ENCODE measurements at regions not wholly inside any gene's neighbourhood (a gene's known extent, or its start where the extent isn't known, plus 50 kb on each side); places are given as distances from the start of the nearest gene placed in this dataset.

- DNase-seq (ENCODE audit: low read depth, low spot score): no peak
- Histone ChIP-seq H3K4me3 (no peak overlapping the region), H3K27ac (no peak overlapping the region), H3K9ac (ENCODE audit: insufficient read length) (no peak overlapping the region), H3K9me3 (ENCODE audit: low read depth, low read length) (no peaks in the 10 kb centered on the region), H3K36me3 (ENCODE audit: insufficient read depth, low read length) (no peaks in the 10 kb centered on the region)
- TF ChIP-seq FOXP2 (optimal IDR thresholded peaks at IDR 0.05; ENCODE audit: control extremely low read depth, extremely low read length, insufficient read depth): no peak
- no peak for TF ChIP-seq EZH2 (IDR thresholded peaks at IDR 0.05)
- TF ChIP-seq POLR2AphosphoS5 (IDR thresholded peaks at IDR 0.05; ENCODE audit: borderline replicate concordance, low read depth, low read length): no peak
Observed at GRCh38 chr6:144853603-144854002, 568.5 kb downstream of the UTRN start.

GRCh38 chr6:144854654-144855053 is 569.5 kb downstream of the UTRN start:
- DNase-seq (ENCODE audit: low read depth, low spot score): no peak
- TF ChIP-seq EZH2 (IDR thresholded peaks at IDR 0.05) (no peak), POLR2AphosphoS5 (IDR thresholded peaks at IDR 0.05; ENCODE audit: borderline replicate concordance, low read depth, low read length) (no peak), FOXP2 (optimal IDR thresholded peaks at IDR 0.05; ENCODE audit: control extremely low read depth, extremely low read length, insufficient read depth) (no peak)
- no peak overlapping the region for H3K9ac ChIP-seq (ENCODE audit: insufficient read length)
- no peak overlapping the region for H3K27ac ChIP-seq
- no peaks in the 10 kb centered on the region for H3K9me3 ChIP-seq (ENCODE audit: low read depth, low read length)
- H3K4me3 ChIP-seq: no peak overlapping the region
- no peaks in the 10 kb centered on the region for H3K36me3 ChIP-seq (ENCODE audit: insufficient read depth, low read length)

GRCh38 chr6:144855375-144855774 is 570.2 kb downstream of the UTRN start:
- Histone ChIP-seq H3K36me3 (ENCODE audit: insufficient read depth, low read length) (no peaks in the 10 kb centered on the region), H3K9me3 (ENCODE audit: low read depth, low read length) (no peaks in the 10 kb centered on the region), H3K9ac (ENCODE audit: insufficient read length) (no peak overlapping the region), H3K27ac (no peak overlapping the region), H3K4me3 (no peak overlapping the region)
- TF ChIP-seq EZH2 (IDR thresholded peaks at IDR 0.05): no peak
- TF ChIP-seq FOXP2 (optimal IDR thresholded peaks at IDR 0.05; ENCODE audit: control extremely low read depth, extremely low read length, insufficient read depth): no peak
- no peak for TF ChIP-seq POLR2AphosphoS5 (IDR thresholded peaks at IDR 0.05; ENCODE audit: borderline replicate concordance, low read depth, low read length)
- no peak for DNase-seq (ENCODE audit: low read depth, low spot score)

GRCh38 chr6:144855812-144856531 is 570.8 kb downstream of the UTRN start:
- H3K9ac ChIP-seq (ENCODE audit: insufficient read length): no peak overlapping the region
- no peak for TF ChIP-seq EZH2 (IDR thresholded peaks at IDR 0.05)
- no peak overlapping the region for H3K4me3 ChIP-seq
- H3K9me3 ChIP-seq (ENCODE audit: low read depth, low read length): no peaks in the 10 kb centered on the region
- no peak overlapping the region for H3K27ac ChIP-seq
- DNase-seq (ENCODE audit: low read depth, low spot score): no peak
- no peaks in the 10 kb centered on the region for H3K36me3 ChIP-seq (ENCODE audit: insufficient read depth, low read length)

GRCh38 chr6:144856622-144857021 is 571.5 kb downstream of the UTRN start:
- no peak overlapping the region for H3K4me3 ChIP-seq
- H3K27ac ChIP-seq: no peak overlapping the region
- no peak for DNase-seq (ENCODE audit: low read depth, low spot score)
- TF ChIP-seq FOXP2 (optimal IDR thresholded peaks at IDR 0.05; ENCODE audit: control extremely low read depth, extremely low read length, insufficient read depth) (no peak), EZH2 (IDR thresholded peaks at IDR 0.05) (no peak), POLR2AphosphoS5 (IDR thresholded peaks at IDR 0.05; ENCODE audit: borderline replicate concordance, low read depth, low read length) (no peak)
- H3K36me3 ChIP-seq (ENCODE audit: insufficient read depth, low read length): no peaks in the 10 kb centered on the region
- no peak overlapping the region for H3K9ac ChIP-seq (ENCODE audit: insufficient read length)
- H3K9me3 ChIP-seq (ENCODE audit: low read depth, low read length): no peaks in the 10 kb centered on the region

GRCh38 chr6:144857086-144857485 is 572.0 kb downstream of the UTRN start:
- H3K9me3 ChIP-seq (ENCODE audit: low read depth, low read length): no peaks in the 10 kb centered on the region
- H3K9ac ChIP-seq (ENCODE audit: insufficient read length): no peak overlapping the region

GRCh38 chr6:144862769-144863168 is 577.6 kb downstream of the UTRN start:
- TF ChIP-seq FOXP2 (optimal IDR thresholded peaks at IDR 0.05; ENCODE audit: control extremely low read depth, extremely low read length, insufficient read depth): no peak
- TF ChIP-seq EZH2 (IDR thresholded peaks at IDR 0.05): no peak
- no peak for TF ChIP-seq POLR2AphosphoS5 (IDR thresholded peaks at IDR 0.05; ENCODE audit: borderline replicate concordance, low read depth, low read length)
- DNase-seq (ENCODE audit: low read depth, low spot score): no peak
- no peak overlapping the region for H3K9ac ChIP-seq (ENCODE audit: insufficient read length)
- H3K9me3 ChIP-seq (ENCODE audit: low read depth, low read length): no peaks in the 10 kb centered on the region
- H3K36me3 ChIP-seq (ENCODE audit: insufficient read depth, low read length): no peaks in the 10 kb centered on the region
- H3K4me3 ChIP-seq: no peak overlapping the region
- H3K27ac ChIP-seq: no peak overlapping the region

More at GRCh38 chr6:144857086-144857485, 572.0 kb downstream of the UTRN start:
- Histone ChIP-seq H3K4me3 (no peak overlapping the region), H3K27ac (no peak overlapping the region), H3K36me3 (ENCODE audit: insufficient read depth, low read length) (no peaks in the 10 kb centered on the region)
- TF ChIP-seq FOXP2 (optimal IDR thresholded peaks at IDR 0.05; ENCODE audit: control extremely low read depth, extremely low read length, insufficient read depth): no peak
- TF ChIP-seq POLR2AphosphoS5 (IDR thresholded peaks at IDR 0.05; ENCODE audit: borderline replicate concordance, low read depth, low read length): no peak
- no peak for TF ChIP-seq EZH2 (IDR thresholded peaks at IDR 0.05)
- no peak for DNase-seq (ENCODE audit: low read depth, low spot score)

- no peak overlapping the region for H3K27ac ChIP-seq
- DNase-seq (ENCODE audit: low read depth, low spot score): no peak
- no peak for TF ChIP-seq EZH2 (IDR thresholded peaks at IDR 0.05)
Observed at GRCh38 chr6:144867761-144868160, 582.6 kb downstream of the UTRN start.

GRCh38 chr6:144870782-144871181 is 585.6 kb downstream of the UTRN start:
- no peaks in the 10 kb centered on the region for H3K36me3 ChIP-seq (ENCODE audit: insufficient read depth, low read length)
- TF ChIP-seq POLR2AphosphoS5 (IDR thresholded peaks at IDR 0.05; ENCODE audit: borderline replicate concordance, low read depth, low read length) (no peak), EZH2 (IDR thresholded peaks at IDR 0.05) (no peak), FOXP2 (optimal IDR thresholded peaks at IDR 0.05; ENCODE audit: control extremely low read depth, extremely low read length, insufficient read depth) (no peak)
- H3K27ac ChIP-seq: no peak overlapping the region
- no peak overlapping the region for H3K9ac ChIP-seq (ENCODE audit: insufficient read length)
- H3K9me3 ChIP-seq (ENCODE audit: low read depth, low read length): no peaks in the 10 kb centered on the region
- no peak overlapping the region for H3K4me3 ChIP-seq
- DNase-seq (ENCODE audit: low read depth, low spot score): no peak

More at GRCh38 chr6:144867761-144868160, 582.6 kb downstream of the UTRN start:
- no peaks in the 10 kb centered on the region for H3K36me3 ChIP-seq (ENCODE audit: insufficient read depth, low read length)
- no peak overlapping the region for H3K4me3 ChIP-seq
- no peaks in the 10 kb centered on the region for H3K9me3 ChIP-seq (ENCODE audit: low read depth, low read length)
- H3K9ac ChIP-seq (ENCODE audit: insufficient read length): no peak overlapping the region

All from SK-N-MC (cell line).